ENCODE measurements at regions not wholly inside any gene's neighbourhood (a gene's known extent, or its start where the extent isn't known, plus 50 kb on each side); places are given as distances from the start of the nearest gene placed in this dataset.
"Not testable (repeated sequence)": the region's sequence is repeated elsewhere in the genome, so short reads cannot be mapped to it uniquely, and the experiment has no call there.

GRCh38 chr14:106436310-106436905 lies 910.0 kb downstream of the TMEM121 start:
- no peaks in the 10 kb centered on the region for H3K36me3 ChIP-seq
- peak in 1 of 3 experiments; percentile 15 for TF ChIP-seq CTCF (IDR thresholded peaks at IDR 0.05)
- H3K9me3 ChIP-seq, result no peaks in the 10 kb centered on the region
- DNase-seq (ENCODE audit: low spot score in 2 of 2), result no peak
- H3K27me3 ChIP-seq, result no peaks in the 10 kb centered on the region
- no peak overlapping the region for H3K27ac ChIP-seq
- H3K4me1 ChIP-seq, result no peaks in the 10 kb centered on the region
- no peak overlapping the region for H3K4me3 ChIP-seq
- intact Hi-C loops (cut with DNase I), result no loop called here

- H3K9me3 ChIP-seq, result no peaks in the 10 kb centered on the region
- intact Hi-C loops (cut with DNase I), result no loop called here
- no peak for DNase-seq (ENCODE audit: low spot score in 2 of 2)
These were observed 916.5 kb downstream of the TMEM121 start for GRCh38 chr14:106442857-106443256.

GRCh38 chr14:106455026-106455425 lies 928.6 kb downstream of the TMEM121 start:
- H3K9me3 ChIP-seq, result no peaks in the 10 kb centered on the region
- no peak overlapping the region for H3K27ac ChIP-seq
- no peak for TF ChIP-seq CTCF (IDR thresholded peaks at IDR 0.05)
- H3K27me3 ChIP-seq, result no peaks in the 10 kb centered on the region
- H3K4me1 ChIP-seq, result no peaks in the 10 kb centered on the region
- H3K4me3 ChIP-seq, result no peak overlapping the region
- DNase-seq (ENCODE audit: low spot score in 2 of 2), result no peak
- intact Hi-C loops (cut with DNase I), result no loop called here
- H3K36me3 ChIP-seq, result no peaks in the 10 kb centered on the region

More at GRCh38 chr14:106442857-106443256, 916.5 kb downstream of the TMEM121 start:
- Histone ChIP-seq H3K36me3 (no peaks in the 10 kb centered on the region), H3K27ac (no peak overlapping the region), H3K4me1 (no peaks in the 10 kb centered on the region), H3K27me3 (no peaks in the 10 kb centered on the region), H3K4me3 (no peak overlapping the region)
- no peak for TF ChIP-seq CTCF (IDR thresholded peaks at IDR 0.05)

GRCh38 chr14:106459971-106460730 lies 933.8 kb downstream of the TMEM121 start:
- intact Hi-C loops (cut with DNase I), result no loop called here
- Histone ChIP-seq H3K4me3 (no peak overlapping the region), H3K4me1 (no peaks in the 10 kb centered on the region), H3K27me3 (no peaks in the 10 kb centered on the region), H3K36me3 (no peaks in the 10 kb centered on the region), H3K27ac (no peak overlapping the region), H3K9me3 (no peaks in the 10 kb centered on the region)
- no peak for TF ChIP-seq CTCF (IDR thresholded peaks at IDR 0.05)
- no peak for DNase-seq (ENCODE audit: low spot score in 2 of 2)

- intact Hi-C loops (cut with DNase I), result no loop called here
- H3K4me3 ChIP-seq, result no peak overlapping the region
These were observed 934.5 kb downstream of the TMEM121 start for GRCh38 chr14:106460916-106461315.

GRCh38 chr14:106466483-106466882 lies 940.1 kb downstream of the TMEM121 start:
- H3K27me3 ChIP-seq; H3K4me1 ChIP-seq; H3K36me3 ChIP-seq; H3K9me3 ChIP-seq; intact Hi-C loops (cut with DNase I); H3K27ac ChIP-seq; DNase-seq (ENCODE audit: low spot score in 2 of 2); H3K4me3 ChIP-seq: not testable (repeated sequence)

More at GRCh38 chr14:106460916-106461315, 934.5 kb downstream of the TMEM121 start:
- Histone ChIP-seq H3K36me3 (no peaks in the 10 kb centered on the region), H3K9me3 (no peaks in the 10 kb centered on the region), H3K27me3 (no peaks in the 10 kb centered on the region), H3K27ac (no peak overlapping the region), H3K4me1 (no peaks in the 10 kb centered on the region)
- no peak for TF ChIP-seq CTCF (IDR thresholded peaks at IDR 0.05)
- DNase-seq (ENCODE audit: low spot score in 2 of 2), result no peak

- H3K9me3 ChIP-seq; H3K27me3 ChIP-seq; H3K36me3 ChIP-seq; H3K27ac ChIP-seq; H3K4me1 ChIP-seq; DNase-seq (ENCODE audit: low spot score in 2 of 2); intact Hi-C loops (cut with DNase I); H3K4me3 ChIP-seq: not testable (repeated sequence)
These were observed 942.5 kb downstream of the TMEM121 start for GRCh38 chr14:106468869-106469268.

- H3K27me3 ChIP-seq; intact Hi-C loops (cut with DNase I); DNase-seq (ENCODE audit: low spot score in 2 of 2): not testable (repeated sequence)
These were observed 943.6 kb downstream of the TMEM121 start for GRCh38 chr14:106470028-106470427.

More at GRCh38 chr14:106470028-106470427, 943.6 kb downstream of the TMEM121 start:
- H3K9me3 ChIP-seq, H3K4me1 ChIP-seq, H3K27ac ChIP-seq, H3K4me3 ChIP-seq, H3K36me3 ChIP-seq: not testable (repeated sequence)

Measured in ascending aorta (tissue), 2 donors.